RWPE2 (cell line): ENCODE measurements at regions not wholly inside any gene's neighbourhood (a gene's known extent, or its start where the extent isn't known, plus 50 kb on each side); places are given as distances from the start of the nearest gene placed in this dataset.

ENCODE experiments used
- ATAC-seq: fragments of 200-7000 bp; cut with Tn5 transposase; 3 replicates; pipeline ENCODE4 v1.9.1; 2021; ENCODE audit warnings: low read depth
- DNase-seq: peaks from one replicate; pipeline ENCODE4 v3.0.0-alpha.2; 2020; ENCODE audit warnings: low spot score
- H3K27ac ChIP-seq: fragments of 450-650 bp; 2 replicates; pipeline ENCODE4 v1.5.1; 2017; ENCODE audit warnings: mild to moderate bottlenecking; ENCODE audit not compliant: poor library complexity, severe bottlenecking
- H3K27me3 ChIP-seq: fragments of 250-450 bp; sonication (Bioruptor Pico); 2 replicates; pipeline ENCODE4 v1.5.1; 2021; ENCODE audit warnings: mild to moderate bottlenecking, moderate library complexity; ENCODE audit not compliant: insufficient read depth, poor library complexity, severe bottlenecking
- H3K36me3 ChIP-seq: fragments of 250-450 bp; sonication (Bioruptor Pico); 2 replicates; pipeline ENCODE4 v1.5.1; 2020; ENCODE audit warnings: low read depth, mild to moderate bottlenecking, moderate library complexity
- H3K4me1 ChIP-seq: fragments of 250-450 bp; sonication (Bioruptor Pico); 2 replicates; pipeline ENCODE4 v1.5.1; 2021; ENCODE audit warnings: mild to moderate bottlenecking, moderate library complexity; ENCODE audit not compliant: insufficient read depth, poor library complexity, severe bottlenecking
- H3K4me3 ChIP-seq: fragments of 250-450 bp; sonication (Bioruptor Pico); 2 replicates; pipeline ENCODE4 v1.5.1; 2021; ENCODE audit warnings: mild to moderate bottlenecking, moderate library complexity; ENCODE audit not compliant: severe bottlenecking
- H3K9me3 ChIP-seq: fragments of 250-450 bp; sonication (Bioruptor Pico); 2 replicates; pipeline ENCODE4 v1.5.1; 2021; ENCODE audit warnings: mild to moderate bottlenecking, moderate library complexity; ENCODE audit not compliant: severe bottlenecking
- CTCF ChIP-seq: fragments of 450-650 bp; IDR thresholded peaks from one replicate; pipeline ENCODE4 v1.5.1; 2017; ENCODE audit warnings: mild to moderate bottlenecking, moderate library complexity; ENCODE audit not compliant: poor library complexity, severe bottlenecking

GRCh38 chr13:97113231-97114001 lies 108.7 kb upstream of the MBNL2 start:
- no peak for TF ChIP-seq CTCF
- Histone ChIP-seq H3K4me1 (peaks cover 5% of the 10 kb centered on the region), H3K27me3 (no peaks in the 10 kb centered on the region), H3K36me3 (no peaks in the 10 kb centered on the region), H3K4me3 (no peak overlapping the region), H3K27ac (no peak overlapping the region), H3K9me3 (no peaks in the 10 kb centered on the region)
- ATAC-seq (no peak), DNase-seq (no peak)

GRCh38 chr13:97114651-97115050 lies 107.5 kb upstream of the MBNL2 start:
- H3K4me3 ChIP-seq = no peak overlapping the region
- no peaks in the 10 kb centered on the region for H3K36me3 ChIP-seq
- no peak for TF ChIP-seq CTCF
- no peak overlapping the region for H3K27ac ChIP-seq
- ATAC-seq (no peak), DNase-seq (no peak)
- H3K4me1 ChIP-seq = peaks cover 5% of the 10 kb centered on the region
- H3K9me3 ChIP-seq = no peaks in the 10 kb centered on the region
- H3K27me3 ChIP-seq = no peaks in the 10 kb centered on the region

GRCh38 chr13:97116754-97117153 lies 105.4 kb upstream of the MBNL2 start:
- no peaks in the 10 kb centered on the region for H3K27me3 ChIP-seq
- no peaks in the 10 kb centered on the region for H3K9me3 ChIP-seq
- no peak for TF ChIP-seq CTCF
- no peaks in the 10 kb centered on the region for H3K36me3 ChIP-seq
- ATAC-seq = peak; percentile 70; the same call in 2 of the 3 replicates
- no peak for DNase-seq
- no peak overlapping the region for H3K4me3 ChIP-seq
- H3K27ac ChIP-seq = no peak overlapping the region
- peaks cover 22% of the 10 kb centered on the region for H3K4me1 ChIP-seq

- no peak overlapping the region for H3K27ac ChIP-seq
- H3K27me3 ChIP-seq = no peaks in the 10 kb centered on the region
- peaks cover 28% of the 10 kb centered on the region for H3K4me1 ChIP-seq
- H3K9me3 ChIP-seq = no peaks in the 10 kb centered on the region
- no peak for DNase-seq
- ATAC-seq = no peak
- H3K36me3 ChIP-seq = no peaks in the 10 kb centered on the region
- H3K4me3 ChIP-seq = no peak overlapping the region
- no peak for TF ChIP-seq CTCF
These were observed 104.7 kb upstream of the MBNL2 start for GRCh38 chr13:97117388-97117910.

- H3K4me1 ChIP-seq = peaks cover 41% of the 10 kb centered on the region
- no peaks in the 10 kb centered on the region for H3K9me3 ChIP-seq
- no peak for TF ChIP-seq CTCF
- H3K27ac ChIP-seq = no peak overlapping the region
- ATAC-seq (no peak), DNase-seq (no peak)
- no peaks in the 10 kb centered on the region for H3K36me3 ChIP-seq
- no peaks in the 10 kb centered on the region for H3K27me3 ChIP-seq
- H3K4me3 ChIP-seq = no peak overlapping the region
These were observed 102.2 kb upstream of the MBNL2 start for GRCh38 chr13:97119943-97120342.
